HG02852 (cell line): ENCODE measurements at regions not wholly inside any gene's neighbourhood (a gene's known extent, or its start where the extent isn't known, plus 50 kb on each side); places are given as distances from the start of the nearest gene placed in this dataset.
A peak's percentile ranks its signal among the peaks of the same experiment; 100 is the strongest.

Experiments
- ATAC-seq: cut with Tn5 transposase; IDR thresholded peaks from one replicate; pipeline ENCODE4 v1.9.1; 2021; ENCODE audit warnings: mild to moderate bottlenecking, moderate library complexity; ENCODE audit not compliant: unreplicated experiment

DNA sequence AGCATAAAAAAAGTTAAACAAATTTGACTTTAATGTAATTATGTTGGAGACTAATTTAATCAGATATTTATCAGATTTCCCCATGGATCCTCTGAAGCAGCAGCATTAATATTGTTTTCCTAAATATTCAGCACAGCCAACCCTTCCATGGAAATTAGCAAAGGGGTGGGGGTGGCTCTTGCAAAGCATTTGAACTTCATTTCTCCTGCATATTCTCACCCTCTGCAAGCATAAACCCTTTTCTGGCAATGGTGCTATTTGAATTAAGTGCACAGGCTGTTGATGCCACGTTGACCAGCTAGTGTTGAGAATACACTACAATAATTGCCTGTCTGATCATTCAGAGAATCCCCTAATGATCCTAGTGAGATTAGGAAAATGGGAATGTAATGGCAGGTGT is 488.1 kb upstream of the KLF12 start:
- ATAC-seq: no peak

- no peak for ATAC-seq
Measured at GRCh38 chr13:74620711-74621110, 486.5 kb upstream of the KLF12 start.

GRCh38 chr13:74620308-74620707 is 486.1 kb upstream of the KLF12 start:
- ATAC-seq: no peak

DNA sequence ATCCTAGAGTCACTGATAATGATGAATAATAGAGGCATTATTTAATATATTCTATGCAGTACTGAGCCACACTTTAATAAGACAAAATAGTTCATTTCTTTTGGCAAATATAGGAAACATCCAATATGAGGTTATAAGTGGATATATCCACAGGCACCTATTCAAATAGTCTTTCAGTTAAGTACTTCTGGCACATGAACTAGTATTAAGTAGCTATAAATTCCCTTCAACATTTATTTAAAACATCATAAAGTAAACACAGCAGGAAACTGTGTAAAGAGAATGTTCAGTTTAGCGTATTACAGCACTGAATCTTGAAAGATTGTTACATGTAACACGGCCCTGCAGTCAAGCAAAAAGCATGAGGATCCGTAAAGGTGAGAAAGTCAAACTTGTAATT is 463.3 kb upstream of the KLF12 start:
- ATAC-seq: no peak

DNA sequence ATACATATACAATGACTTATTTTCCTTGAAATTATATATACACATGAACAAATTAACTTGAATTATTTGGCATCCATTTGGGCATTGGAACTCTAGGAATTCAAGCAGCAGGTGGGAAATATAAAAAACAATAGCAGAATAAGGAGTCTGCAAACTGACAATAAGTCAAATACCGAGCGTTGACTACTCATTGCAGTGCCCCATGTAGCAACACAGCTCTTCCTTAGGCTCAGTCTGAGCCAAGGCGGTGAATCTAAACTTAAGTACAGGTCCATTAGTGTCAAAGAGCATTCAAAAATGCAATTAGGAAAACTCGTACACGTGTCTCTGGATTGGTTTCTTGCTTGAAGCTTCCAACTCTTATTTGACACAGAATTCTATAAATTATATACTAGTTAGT is 462.5 kb upstream of the KLF12 start:
- no peak for ATAC-seq

GRCh38 chr13:74593688-74594087 is 459.5 kb upstream of the KLF12 start:
- ATAC-seq: no peak

DNA sequence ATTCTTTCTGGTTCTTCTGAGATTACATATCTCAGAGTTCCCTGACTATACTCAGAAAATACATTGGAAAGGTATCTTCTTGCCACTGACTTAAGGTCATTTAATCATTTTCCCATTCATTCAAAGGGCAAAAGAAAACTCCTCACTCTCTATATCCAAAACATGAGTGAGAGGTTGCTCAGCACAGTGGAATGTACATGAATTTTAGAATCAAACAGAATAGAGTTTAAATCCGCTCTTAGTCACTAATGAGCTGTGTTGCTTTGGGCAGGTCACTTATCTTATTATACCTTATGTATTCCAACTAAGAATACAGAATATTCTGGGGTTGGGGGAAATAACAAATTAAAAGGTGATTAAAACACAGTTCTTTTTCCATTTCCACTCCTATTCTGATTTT is 452.6 kb upstream of the KLF12 start:
- ATAC-seq: no peak

DNA sequence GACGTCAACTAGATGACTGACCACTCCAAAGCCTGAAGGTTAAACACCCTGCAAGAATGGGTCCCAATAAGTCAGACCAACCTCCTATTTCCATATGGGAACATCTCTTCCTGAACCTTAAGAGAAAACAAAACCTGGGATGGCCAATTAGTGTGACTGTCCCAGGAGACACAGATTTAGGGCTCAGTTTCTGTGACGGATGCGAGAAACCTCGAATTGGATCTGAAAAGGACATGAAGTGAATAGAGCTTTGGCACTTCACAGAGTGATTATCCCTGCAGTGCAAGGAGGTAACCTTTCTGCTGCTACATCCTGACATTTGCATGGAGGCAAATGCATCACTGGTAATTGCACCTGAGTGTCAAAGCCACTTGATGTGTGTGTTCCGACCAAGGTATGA is 442.2 kb upstream of the KLF12 start:
- ATAC-seq: no peak

DNA sequence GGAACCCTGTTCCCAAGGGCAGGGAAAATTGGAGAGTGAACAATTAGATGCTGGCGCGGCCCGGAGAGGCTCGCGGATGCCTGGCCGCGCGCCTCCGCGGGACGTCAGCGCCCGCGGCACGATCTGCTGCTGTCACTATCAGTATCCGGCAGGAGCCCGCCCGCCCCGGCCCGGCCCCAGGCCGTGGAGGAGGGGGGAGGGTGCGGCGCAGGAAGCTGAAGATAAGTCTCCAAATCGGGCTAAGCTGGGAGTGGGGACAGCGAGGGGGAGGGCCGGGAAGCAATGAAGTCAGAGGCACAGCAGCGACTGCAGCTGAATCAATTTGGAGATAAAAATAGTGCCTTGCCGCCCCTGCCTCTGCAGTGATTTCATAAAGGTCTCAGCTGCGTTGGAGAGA is 441.5 kb upstream of the KLF12 start:
- ATAC-seq: no peak

- ATAC-seq: no peak
Measured at GRCh38 chr13:74574964-74575728, 440.9 kb upstream of the KLF12 start.

DNA sequence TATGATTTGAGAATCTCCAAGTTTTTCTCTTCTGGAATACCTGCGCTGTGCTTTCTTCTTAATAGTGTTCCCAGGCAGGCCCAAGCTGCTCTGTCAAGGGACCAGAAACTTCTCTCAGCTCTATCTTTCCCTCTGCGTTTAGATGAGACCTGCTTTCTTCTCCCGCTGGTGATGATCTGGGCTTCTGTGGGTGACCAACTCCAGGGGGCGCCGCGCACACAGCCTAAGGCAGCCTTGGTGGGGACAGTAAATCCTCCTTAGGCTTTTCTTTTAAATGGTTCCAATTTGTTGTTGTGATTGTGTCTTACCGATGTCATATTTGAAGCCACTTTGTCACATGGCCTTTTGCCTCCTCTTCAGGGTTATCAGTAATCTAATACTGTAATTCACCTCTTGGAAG is 439.4 kb upstream of the KLF12 start:
- ATAC-seq: no peak

DNA sequence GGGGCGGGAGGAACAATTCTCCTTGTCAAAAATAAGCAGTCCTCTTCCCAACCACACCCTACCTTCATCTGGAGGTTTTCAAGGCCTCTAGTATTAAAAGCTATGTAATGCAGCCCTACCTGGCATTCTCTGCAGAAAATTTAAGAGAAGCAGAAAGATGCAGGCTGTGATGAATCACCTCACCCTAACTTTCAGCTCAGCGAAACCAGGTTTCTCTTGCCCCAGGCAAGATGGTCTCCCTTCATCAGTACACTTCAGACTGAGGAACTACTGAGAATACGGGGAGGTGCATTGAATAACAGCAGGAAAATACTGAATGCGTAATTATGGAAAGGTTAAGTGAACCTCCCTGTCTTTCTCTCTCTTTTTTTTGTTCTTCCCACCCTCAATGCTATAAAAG is 437.6 kb upstream of the KLF12 start:
- no peak for ATAC-seq

GRCh38 chr13:74570834-74571233 is 436.6 kb upstream of the KLF12 start:
- no peak for ATAC-seq

DNA sequence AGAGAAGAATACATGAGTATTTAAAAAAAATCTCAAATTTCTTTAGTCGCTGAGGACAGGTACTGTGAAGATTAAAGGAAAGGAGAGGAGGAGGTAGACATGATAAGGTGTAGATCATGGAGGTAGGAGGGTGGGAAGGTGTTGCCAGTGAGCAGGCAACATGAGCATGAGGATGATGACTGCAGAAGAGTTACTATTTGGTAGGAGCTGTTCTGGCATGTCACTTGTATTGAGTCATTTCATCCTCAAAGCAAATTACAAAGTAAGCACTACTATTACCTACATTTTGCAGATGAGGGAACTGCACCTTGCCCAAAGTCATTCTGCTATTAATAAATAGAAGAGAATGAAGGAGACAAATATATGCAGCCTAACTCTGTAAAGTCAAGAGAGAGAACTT is 435.8 kb upstream of the KLF12 start:
- no peak for ATAC-seq

GRCh38 chr13:74569251-74569650 is 435.0 kb upstream of the KLF12 start:
- ATAC-seq: no peak

DNA sequence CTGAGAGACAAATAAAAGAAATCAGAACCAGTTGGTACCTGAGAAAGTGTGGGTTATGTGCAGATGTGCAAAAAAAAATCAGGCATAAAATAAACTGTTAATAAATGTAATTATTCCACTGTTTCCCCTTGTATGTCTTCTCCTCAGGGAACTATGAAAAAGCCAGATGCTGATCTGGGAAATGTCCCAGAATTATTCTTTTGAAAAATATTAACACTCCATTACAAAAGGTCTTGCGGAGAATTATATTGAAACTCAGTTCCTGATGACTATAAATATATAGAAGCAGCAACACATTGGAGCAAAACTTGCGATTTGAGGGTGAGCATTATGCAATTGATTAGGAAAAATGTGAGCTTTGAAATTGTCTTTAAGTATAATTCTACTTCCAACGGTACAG is 433.3 kb upstream of the KLF12 start:
- no peak for ATAC-seq

DNA sequence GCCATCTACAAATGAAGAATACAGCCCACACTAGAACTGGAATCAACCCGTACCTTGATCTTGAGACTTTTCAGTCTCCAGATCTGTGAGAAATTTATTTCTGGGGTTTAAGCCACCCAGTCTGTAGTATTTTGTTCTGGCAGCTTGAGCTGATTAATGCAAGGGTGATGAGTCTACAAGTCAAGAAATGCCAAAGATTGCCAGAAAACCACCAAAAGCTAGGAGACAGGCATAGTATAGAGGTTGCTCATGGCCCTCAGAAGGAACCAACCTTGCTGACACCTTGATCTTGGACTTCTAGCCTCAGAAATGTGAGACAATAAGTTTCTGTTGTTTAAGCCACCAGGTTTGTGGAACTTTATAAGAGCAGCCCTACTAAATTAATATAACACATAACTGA is 428.2 kb upstream of the KLF12 start:
- ATAC-seq: no peak

DNA sequence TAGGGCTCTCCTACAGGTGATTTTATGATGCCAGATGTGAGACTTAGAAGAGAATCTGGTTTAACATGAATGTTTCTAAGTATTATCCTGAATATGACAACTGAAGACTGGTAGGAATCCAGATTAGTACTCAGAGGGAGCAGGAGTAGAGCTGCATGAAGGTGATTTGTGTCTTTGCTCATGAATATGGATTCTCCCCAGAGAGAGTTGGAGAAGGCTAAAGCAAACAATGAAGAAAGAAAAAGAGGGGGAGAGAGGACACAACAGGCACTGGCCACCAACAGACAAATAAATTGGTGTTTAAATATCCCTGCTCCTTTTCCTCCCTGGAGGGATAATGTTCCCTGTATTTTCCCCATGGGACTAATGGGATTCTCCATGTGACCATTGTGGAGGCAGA is 427.0 kb upstream of the KLF12 start:
- no peak for ATAC-seq

- peak; percentile 80 for ATAC-seq
Measured at GRCh38 chr13:74560325-74560724, 426.1 kb upstream of the KLF12 start.

GRCh38 chr13:74557870-74558269 is 423.7 kb upstream of the KLF12 start:
- no peak for ATAC-seq

DNA sequence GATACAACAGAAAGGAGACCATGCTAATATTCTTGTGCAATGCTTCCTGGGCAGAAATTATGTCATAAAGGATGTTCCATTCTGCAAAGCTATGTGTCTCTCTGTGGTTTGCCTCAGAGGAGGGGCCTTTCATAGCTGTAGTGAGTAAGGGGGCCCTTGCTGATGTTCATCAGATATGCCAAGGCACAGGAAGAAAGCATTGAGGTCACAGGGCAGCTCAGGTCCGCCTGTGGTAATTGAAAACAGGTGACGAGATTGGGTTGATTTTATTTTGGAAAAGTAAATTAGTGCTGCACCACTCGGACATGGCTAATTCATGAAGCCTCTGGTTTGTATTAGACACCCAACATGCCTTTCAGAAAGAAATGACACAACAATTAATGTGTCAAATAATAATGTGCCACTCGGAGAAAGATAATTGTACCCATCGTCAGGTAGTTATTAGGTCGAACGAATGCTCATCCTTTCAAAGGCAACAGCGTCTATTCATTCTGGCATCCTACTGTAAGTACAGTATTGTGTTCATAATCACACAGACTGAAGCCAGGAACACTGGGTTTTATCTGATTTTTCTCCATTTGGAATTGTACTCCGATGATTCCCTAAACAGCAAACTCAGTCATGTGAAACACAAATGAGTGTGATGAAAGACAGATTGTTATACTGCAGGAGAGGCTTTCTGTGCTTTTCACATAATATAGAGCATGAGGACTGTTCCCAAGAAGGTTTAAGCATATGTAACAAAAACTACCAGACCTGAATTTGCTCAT is 421.6 kb upstream of the KLF12 start:
- ATAC-seq: no peak

DNA sequence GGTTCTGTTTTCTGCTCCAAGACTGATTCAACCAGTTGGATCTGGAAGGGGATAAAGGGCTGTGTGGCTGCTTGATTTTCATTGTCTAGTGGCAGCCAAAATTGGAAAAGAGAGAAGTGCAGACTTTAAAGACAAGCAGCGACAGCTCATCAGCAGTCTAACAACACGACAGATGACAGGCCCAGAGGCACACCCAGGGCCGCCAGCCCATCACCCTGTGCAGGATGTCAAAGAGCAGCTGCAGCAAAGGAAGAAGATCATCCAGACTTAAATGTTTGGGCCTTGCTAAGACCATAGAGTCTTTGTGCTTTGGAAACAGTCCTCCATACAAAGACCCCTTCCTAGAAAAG is 421.0 kb upstream of the KLF12 start:
- no peak for ATAC-seq
